HepG2 (cell line): ENCODE measurements at regions not wholly inside any gene's neighbourhood (a gene's known extent, or its start where the extent isn't known, plus 50 kb on each side); places are given as distances from the start of the nearest gene placed in this dataset.

Experiments
- ATAC-seq: fragments of 200-7000 bp; cut with Tn5 transposase; 3 replicates; pipeline ENCODE4 v1.9.1; 2020; ENCODE audit warnings: mild to moderate bottlenecking, moderate library complexity
- BruUV-seq: library from RNA; stranded (reverse); fragments of 400-500 nt; replicated peaks from 2 replicates; lab custom pipeline; 2021; lab: Mats Ljungman, UMichigan
- CTCF ChIA-PET: fragments of 300-600 bp; formaldehyde crosslinking; extraction: SDS; loops from one replicate; lab custom pipeline; 2021; ENCODE audit warnings: low total read pairs, inconsistent platforms, low intra/inter-chr PET ratio; lab: Yijun Ruan, JAX
- POLR2A ChIA-PET: fragments of 350-600 bp; sonication (Branson Sonifier 250); formaldehyde crosslinking; loops from one replicate; lab custom pipeline; 2020; ENCODE audit warnings: antibody characterized with exemption, inconsistent platforms; lab: Yijun Ruan, JAX
- DNase-seq: peaks from one replicate; pipeline ENCODE4 v3.0.0-alpha.2; 2015; ENCODE audit warnings: low spot score
- FAIRE-seq: peaks from 3 replicates; lab custom pipeline; 2011; peaks lifted over from hg19 to GRCh38; lab: Jason Lieb, UNC
- H2AFZ ChIP-seq: one replicate; pipeline ENCODE4 v1.6.1; 2011; ENCODE audit warnings: low read length, inconsistent platforms
- H3K27ac ChIP-seq: fragments of 300-600 bp; 3 replicates; pipeline ENCODE4 v1.8.0; 2011; ENCODE audit warnings: mixed run types, mild to moderate bottlenecking, mixed read lengths, low read length, inconsistent platforms; ENCODE audit not compliant: insufficient read depth; ENCODE audit errors: extremely low read length
- H3K27me3 ChIP-seq, 2 experiments: fragments of 200-600 bp in 1 of 2; 2 replicates in 1 of 2; 3 replicates in 1 of 2; pipeline versions ENCODE4 v1.6.0 to v1.8.0; 2011; ENCODE audit warnings: low read length in 2 of 2, mild to moderate bottlenecking in 2 of 2, moderate library complexity in 2 of 2, inconsistent platforms in 1 of 2; ENCODE audit not compliant: insufficient read depth in 2 of 2, control insufficient read depth in 1 of 2
- H3K36me3 ChIP-seq, 2 experiments: fragments of 200-600 bp in 1 of 2; replicated peaks in 1 of 2; 2 replicates in 1 of 2; 3 replicates in 1 of 2; pipeline versions ENCODE4 v1.5.1 to v1.8.0; 2011; ENCODE audit warnings: low read length in 2 of 2, inconsistent platforms in 1 of 2; ENCODE audit not compliant: insufficient read depth in 2 of 2, control insufficient read depth in 1 of 2
- H3K4me1 ChIP-seq: 2 replicates; pipeline ENCODE4 v1.5.1; 2012; ENCODE audit warnings: low read length, inconsistent platforms; ENCODE audit not compliant: insufficient read depth
- H3K4me2 ChIP-seq: 2 replicates; pipeline ENCODE4 v1.6.0; 2011; ENCODE audit warnings: low read depth, low read length, inconsistent platforms
- H3K4me3 ChIP-seq, 3 experiments: fragments of 200-600 bp in 1 of 3; sonication (generic), shearing (Covaris generic) in 1 of 3; replicated peaks in 1 of 3; 2 replicates each; pipeline ENCODE4 v1.5.1; 2011 to 2016; ENCODE audit warnings: low read length in 3 of 3, inconsistent platforms in 2 of 3, low read depth in 2 of 3, mild to moderate bottlenecking in 2 of 3, control low read depth in 1 of 3, mixed read lengths in 1 of 3; ENCODE audit not compliant: insufficient read depth in 1 of 3
- H3K79me2 ChIP-seq: one replicate; pipeline ENCODE4 v1.6.1; 2011; ENCODE audit warnings: low read length, inconsistent platforms; ENCODE audit not compliant: insufficient read depth
- H3K9ac ChIP-seq: 2 replicates; pipeline ENCODE4 v1.6.0; 2011; ENCODE audit warnings: mild to moderate bottlenecking, low read depth, low read length, inconsistent platforms; ENCODE audit not compliant: insufficient read depth
- H3K9me3 ChIP-seq: 2 replicates; pipeline ENCODE4 v1.5.1; 2012; ENCODE audit warnings: mild to moderate bottlenecking, low read length
- H4K20me1 ChIP-seq: 2 replicates; pipeline ENCODE4 v1.6.0; 2011; ENCODE audit warnings: inconsistent platforms, mild to moderate bottlenecking, low read length, moderate library complexity; ENCODE audit not compliant: insufficient read depth
- HMGA1 ChIP-seq: sonication (generic); formaldehyde crosslinking; conservative IDR thresholded peaks from 2 replicates; pipeline ENCODE4 v1.4.0; 2020; ENCODE audit warnings: missing genetic modification reagents
- KDM1A ChIP-seq: IDR thresholded peaks from 2 replicates; pipeline ENCODE4 v1.6.1; 2016; ENCODE audit warnings: missing compliant biosample characterization
- PAF1 ChIP-seq: IDR thresholded peaks from 2 replicates; pipeline ENCODE4 v1.6.1; 2016; ENCODE audit warnings: missing genetic modification reagents, missing compliant biosample characterization
- U2AF2 ChIP-seq: fragments of 200-400 bp; formaldehyde crosslinking; IDR thresholded peaks from 2 replicates; pipeline ENCODE4 v1.6.1; 2017; ENCODE audit warnings: low read depth, mild to moderate bottlenecking, low read length
- ZFP36 ChIP-seq: fragments of 150-350 bp; IDR thresholded peaks from 2 replicates; pipeline ENCODE4 v1.6.1; 2018; ENCODE audit warnings: borderline replicate concordance, low read length, low read depth; ENCODE audit not compliant: partially characterized antibody
- ZHX1 ChIP-seq: sonication (generic); formaldehyde crosslinking; IDR thresholded peaks from 2 replicates; pipeline ENCODE4 v1.8.1; 2022; ENCODE audit warnings: low read depth, mild to moderate bottlenecking, missing genetic modification reagents
- ZNF382 ChIP-seq: sonication (generic); formaldehyde crosslinking; IDR thresholded peaks from 2 replicates; pipeline ENCODE4 v1.5.0; 2020; ENCODE audit warnings: missing genetic modification reagents, mild to moderate bottlenecking, borderline replicate concordance
- ZNF615 ChIP-seq: sonication (generic); formaldehyde crosslinking; IDR thresholded peaks from 2 replicates; pipeline ENCODE4 v1.5.0; 2020; ENCODE audit warnings: mild to moderate bottlenecking, missing genetic modification reagents, borderline replicate concordance
- WGBS: methylation state at CpG from one replicate; pipeline ENCODE4 v1.1.6; 2017; ENCODE audit warnings: low lambda C conversion rate; 5-methylcytosine and 5-hydroxymethylcytosine counted together
- in situ Hi-C: cut with HindIII; loops from 2 replicates; pipeline ENCODE4 v1.10.0; 2017; ENCODE audit warnings: low pct_unique_long_range_greater_than_20kb; ENCODE audit not compliant: extremely low pct_ligation_motif_present
- intact Hi-C: fragments of 100-400 bp; cut with micrococcal nuclease; formaldehyde crosslinking; loops from one replicate; pipeline ENCODE4 v1.10.0; 2022; ENCODE audit not compliant: unreplicated experiment

GRCh38 chr3:66828303-66828702, 169.8 kb upstream of the KBTBD8 start:
- no peak overlapping the region for H3K27ac ChIP-seq
- H3K9ac ChIP-seq: no peak overlapping the region
- no peak for ATAC-seq
- H4K20me1 ChIP-seq: no peaks in the 10 kb centered on the region
- DNase-seq: no peak
- no peaks in the 10 kb centered on the region for H3K36me3 ChIP-seq
- FAIRE-seq: no peak
- H3K4me3 ChIP-seq: no peak overlapping the region
- no peaks in the 10 kb centered on the region for H3K79me2 ChIP-seq
- no peak overlapping the region for H3K4me2 ChIP-seq
- ChIA-PET CTCF (no interaction called here), POLR2A (no interaction called here)
- no TSS peak for BruUV-seq
- peaks cover 24% of the 10 kb centered on the region for H3K4me1 ChIP-seq
- intact Hi-C loops: no loop called here
- no peak overlapping the region for H2AFZ ChIP-seq
- WGBS: 33% methylated on average over 1 of the region's 1 CpG
- H3K27me3 ChIP-seq: peaks cover 0 to 6% of the 10 kb centered on the region in 2 experiments; a peak in 1 of 5 replicates
- in situ Hi-C loops: no loop called here
- TF ChIP-seq U2AF2: no peak
- no peak for TF ChIP-seq HMGA1 (CRISPR knock-in tag)
- TF ChIP-seq ZNF615 (CRISPR knock-in tag): no peak
- no peak for TF ChIP-seq ZNF382 (CRISPR knock-in tag)
- TF ChIP-seq ZHX1 (CRISPR knock-in tag): no peak
- TF ChIP-seq KDM1A (CRISPR knock-in tag): no peak
- TF ChIP-seq ZFP36: no peak
- TF ChIP-seq PAF1 (CRISPR knock-in tag): no peak
- H3K9me3 ChIP-seq: no peaks in the 10 kb centered on the region
